HG02798 (cell line): ENCODE measurements at regions not wholly inside any gene's neighbourhood (a gene's known extent, or its start where the extent isn't known, plus 50 kb on each side); places are given as distances from the start of the nearest gene placed in this dataset.
A peak's percentile ranks its signal among the peaks of the same experiment; 100 is the strongest.
"Not testable (repeated sequence)": the region's sequence is repeated elsewhere in the genome, so short reads cannot be mapped to it uniquely, and the experiment has no call there.

Experiments used
- ATAC-seq: cut with Tn5 transposase; IDR thresholded peaks from one replicate; pipeline ENCODE4 v1.9.1; 2021; ENCODE audit warnings: mild to moderate bottlenecking; ENCODE audit not compliant: unreplicated experiment, poor library complexity

DNA sequence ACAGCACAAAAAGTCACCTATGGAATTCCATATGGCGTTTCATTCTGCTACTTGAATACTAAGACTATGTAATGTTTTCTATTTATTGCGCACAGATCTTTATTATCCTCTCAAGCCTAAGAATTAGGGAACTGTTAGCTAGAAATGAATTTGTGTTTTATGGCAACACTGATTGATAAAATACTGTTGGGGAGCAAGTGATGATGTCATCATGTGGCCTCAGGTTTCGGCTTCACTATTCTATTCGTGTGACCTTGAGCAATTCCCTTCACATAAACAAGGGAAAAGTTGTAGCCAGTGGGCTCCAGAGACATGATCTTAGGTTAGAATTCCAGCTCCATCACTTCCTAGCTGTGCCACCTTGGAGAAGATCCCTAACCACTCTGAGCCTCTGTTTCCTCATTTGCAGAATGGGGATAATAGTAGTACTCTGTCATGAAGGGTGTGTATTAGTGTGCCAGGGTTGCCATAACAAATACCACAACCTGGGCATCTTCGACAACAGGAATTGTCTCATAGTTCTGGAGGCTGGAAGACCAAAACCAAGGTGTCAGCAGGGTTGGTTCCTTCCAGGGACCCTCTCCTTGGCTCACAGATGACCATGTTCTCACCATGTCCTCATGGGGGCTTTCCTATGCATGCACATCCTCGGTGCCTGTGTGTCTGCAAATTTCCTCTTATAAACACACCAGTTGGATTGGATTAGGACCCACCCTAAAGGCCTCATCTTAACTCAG, 371.2 kb downstream of the RRAGC start:
- no peak for ATAC-seq

GRCh38 chr1:38487396-38487795, 372.2 kb downstream of the RRAGC start:
- ATAC-seq = no peak

- no peak for ATAC-seq
Measured at GRCh38 chr1:38486085-38486484, 373.5 kb downstream of the RRAGC start.

DNA sequence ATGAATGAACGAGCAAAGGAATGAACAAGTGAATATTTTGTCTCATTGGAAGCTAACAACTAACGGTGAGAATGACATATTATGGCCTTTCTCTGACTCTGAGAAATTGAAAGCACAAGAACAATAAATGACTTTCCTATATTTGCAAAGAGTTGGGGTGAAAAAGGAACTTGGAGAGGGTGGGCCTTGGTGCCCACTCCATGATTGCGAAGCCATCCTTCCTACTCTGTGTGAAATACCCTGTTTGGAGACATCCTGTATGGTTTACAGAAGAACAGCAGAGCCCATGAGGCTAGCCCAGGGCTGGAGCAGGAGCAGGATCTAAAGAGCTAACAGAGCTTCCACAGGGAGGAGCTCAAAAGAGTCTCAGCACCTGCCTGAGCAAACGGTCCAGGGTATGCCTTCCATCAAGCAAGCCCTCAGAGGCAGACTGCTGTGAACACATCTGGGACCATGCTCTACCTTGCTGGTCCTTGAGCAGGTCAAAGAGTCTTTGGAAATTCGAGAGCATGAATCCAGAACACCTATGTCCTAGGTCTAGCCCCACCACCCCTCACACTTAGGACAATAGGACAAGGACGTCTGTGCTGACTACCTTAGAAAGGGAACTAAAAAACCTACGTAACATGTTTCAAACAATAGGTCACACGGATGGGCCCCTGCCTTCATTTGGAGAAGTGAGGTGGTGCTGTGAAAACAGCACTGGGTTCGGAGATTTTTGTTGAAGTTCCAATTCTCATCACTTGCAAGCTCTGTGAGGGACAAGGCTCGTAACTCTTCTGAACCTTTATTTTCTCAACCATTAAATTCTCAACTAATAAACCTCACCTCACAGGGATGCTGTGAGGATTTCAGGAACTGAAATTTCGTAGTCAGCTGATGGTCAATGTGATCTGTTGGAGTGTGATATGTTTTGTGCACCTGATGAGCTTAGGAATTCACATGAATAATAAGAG, 377.4 kb downstream of the RRAGC start:
- ATAC-seq = no peak

DNA sequence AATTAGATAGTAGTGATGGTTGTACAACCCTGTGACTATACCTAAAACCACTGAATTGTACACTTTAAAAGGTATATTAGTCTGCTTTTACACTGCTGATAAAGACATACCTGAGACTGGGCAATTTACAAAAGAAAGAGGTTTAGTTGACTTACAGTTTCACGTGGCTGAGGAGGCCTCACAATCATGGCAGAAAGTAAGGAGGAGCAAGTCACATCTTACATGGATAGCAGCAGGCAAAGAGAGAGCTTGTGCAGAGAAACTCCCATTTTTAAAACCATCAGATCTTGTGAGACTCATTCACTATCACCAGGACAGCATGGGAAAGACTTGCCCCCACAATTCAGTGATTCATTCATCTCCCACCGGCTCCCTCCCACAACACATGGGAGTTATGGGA, 379.9 kb downstream of the RRAGC start:
- ATAC-seq = not testable (repeated sequence)

DNA sequence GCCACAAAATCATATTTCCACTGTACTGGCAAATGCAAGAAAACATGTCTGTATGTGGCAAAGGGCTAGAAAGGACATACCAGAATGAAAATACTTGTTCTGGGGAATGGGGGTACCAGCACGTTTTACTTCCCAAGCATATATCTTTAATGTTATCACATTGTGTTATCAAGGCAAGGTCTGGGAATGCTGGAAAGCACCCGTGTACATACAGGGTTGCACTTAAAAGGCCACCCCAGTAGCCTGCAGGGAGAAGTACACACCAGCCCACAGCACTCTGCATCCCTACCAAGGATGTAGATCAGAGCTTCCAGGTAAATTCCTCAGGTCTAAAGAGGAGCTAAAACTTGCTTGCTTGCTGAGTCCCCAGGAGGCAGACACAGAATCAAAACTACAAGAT, 381.8 kb downstream of the RRAGC start:
- ATAC-seq = no peak

- ATAC-seq = no peak
Measured at GRCh38 chr1:38476850-38477178, 382.8 kb downstream of the RRAGC start.

GRCh38 chr1:38476111-38476849, 383.3 kb downstream of the RRAGC start:
- no peak for ATAC-seq

DNA sequence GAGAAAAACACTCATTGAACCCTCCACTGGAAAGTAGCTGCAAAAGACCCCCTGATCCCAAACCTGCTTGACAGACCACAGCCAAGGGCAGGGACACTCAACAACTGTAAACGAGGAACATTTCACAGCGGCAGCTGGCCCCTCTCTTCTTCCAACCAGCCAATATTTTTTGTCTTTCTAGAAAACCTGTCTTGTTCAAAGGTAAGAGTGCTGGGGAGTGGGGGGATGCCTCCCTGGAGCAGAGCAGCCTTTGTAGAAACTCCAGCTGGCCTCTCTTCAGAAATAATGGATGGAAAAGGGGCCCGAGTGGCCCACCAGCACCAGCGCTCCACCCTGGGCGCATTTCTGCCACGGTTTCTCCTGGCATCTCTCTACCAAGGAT, 384.0 kb downstream of the RRAGC start:
- no peak for ATAC-seq

DNA sequence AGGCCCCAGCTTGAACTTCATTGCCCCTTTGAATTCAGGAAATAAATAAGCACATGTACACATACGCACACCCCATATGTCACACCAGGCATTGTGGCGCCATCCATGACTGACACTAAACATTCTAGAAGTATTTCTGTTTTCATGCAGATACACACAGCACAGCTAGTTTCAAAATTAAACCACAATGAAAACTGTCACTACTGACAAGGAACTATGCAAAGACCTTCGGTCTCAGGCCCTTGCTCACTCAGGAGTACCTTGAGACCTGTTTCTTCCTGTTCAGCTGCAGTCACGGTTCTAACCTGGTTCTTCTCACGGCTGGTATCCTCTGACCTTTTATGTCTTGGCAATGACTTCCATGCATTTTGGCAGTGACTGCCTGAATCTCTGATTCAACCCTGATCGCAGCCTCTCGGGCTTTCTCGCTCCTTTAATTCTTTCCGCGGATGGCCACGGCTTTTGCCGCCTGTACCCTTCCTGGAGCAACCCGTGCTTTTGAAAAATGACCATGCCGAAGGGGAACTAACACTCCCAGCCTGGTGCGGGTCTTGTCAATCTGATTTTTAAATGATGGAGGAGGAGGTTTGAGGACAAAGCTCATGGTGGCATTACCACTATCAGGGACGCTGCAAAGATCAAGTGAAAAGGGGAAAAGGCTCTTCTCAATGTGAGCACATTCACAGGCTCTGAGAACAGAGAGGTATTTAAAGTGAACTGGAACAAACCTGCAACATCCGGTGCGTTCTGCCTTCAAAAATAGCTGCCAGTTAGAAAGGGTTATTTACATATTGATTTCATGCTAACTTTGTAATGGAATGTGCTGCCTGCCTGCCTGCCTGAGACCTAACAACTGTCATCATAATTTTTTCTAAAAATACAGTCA, 384.6 kb downstream of the RRAGC start:
- peak; percentile 80 for ATAC-seq

GRCh38 chr1:38466487-38466886, 393.1 kb downstream of the RRAGC start:
- ATAC-seq = no peak

GRCh38 chr1:38465460-38465859, 394.1 kb downstream of the RRAGC start:
- ATAC-seq = no peak

- no peak for ATAC-seq
Measured at GRCh38 chr1:38464071-38464661, 395.4 kb downstream of the RRAGC start.

- ATAC-seq = no peak
Measured at GRCh38 chr1:38463074-38463473, 396.5 kb downstream of the RRAGC start.

- no peak for ATAC-seq
Measured at GRCh38 chr1:38456531-38456876, 403.1 kb downstream of the RRAGC start.

DNA sequence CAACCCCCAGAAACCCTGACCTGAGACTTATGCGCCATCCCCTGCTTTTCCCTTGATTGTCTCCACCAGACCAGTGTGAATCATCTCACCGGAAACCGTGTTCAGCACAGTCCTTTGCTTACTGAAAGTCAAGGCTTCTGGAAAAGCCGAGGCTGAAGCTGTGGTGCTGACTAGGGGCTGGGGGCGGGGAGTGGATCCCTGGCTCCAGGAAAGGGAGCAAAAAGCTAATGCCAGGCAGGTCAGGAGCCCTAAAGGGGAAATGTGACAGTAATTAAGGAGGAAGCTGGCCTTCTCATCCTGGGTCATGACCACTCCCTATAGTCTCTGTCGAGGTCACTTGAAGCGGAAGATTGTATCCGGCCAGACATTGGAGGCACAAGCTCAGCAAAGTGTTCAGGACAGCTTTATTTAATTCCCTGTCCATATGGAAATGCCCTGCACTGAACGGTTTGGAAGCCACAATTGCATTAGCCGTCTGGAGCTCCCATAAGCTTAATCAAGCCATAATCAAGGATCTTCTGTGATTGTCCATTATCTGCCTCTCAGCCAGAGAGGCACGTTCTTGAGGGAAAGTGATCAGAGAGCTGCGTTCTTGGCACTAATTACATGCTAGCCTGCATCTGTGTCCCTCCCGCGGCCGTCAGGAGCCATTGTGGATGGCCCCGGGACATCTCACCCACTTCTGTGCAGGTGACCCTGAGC, 403.6 kb downstream of the RRAGC start:
- no peak for ATAC-seq

DNA sequence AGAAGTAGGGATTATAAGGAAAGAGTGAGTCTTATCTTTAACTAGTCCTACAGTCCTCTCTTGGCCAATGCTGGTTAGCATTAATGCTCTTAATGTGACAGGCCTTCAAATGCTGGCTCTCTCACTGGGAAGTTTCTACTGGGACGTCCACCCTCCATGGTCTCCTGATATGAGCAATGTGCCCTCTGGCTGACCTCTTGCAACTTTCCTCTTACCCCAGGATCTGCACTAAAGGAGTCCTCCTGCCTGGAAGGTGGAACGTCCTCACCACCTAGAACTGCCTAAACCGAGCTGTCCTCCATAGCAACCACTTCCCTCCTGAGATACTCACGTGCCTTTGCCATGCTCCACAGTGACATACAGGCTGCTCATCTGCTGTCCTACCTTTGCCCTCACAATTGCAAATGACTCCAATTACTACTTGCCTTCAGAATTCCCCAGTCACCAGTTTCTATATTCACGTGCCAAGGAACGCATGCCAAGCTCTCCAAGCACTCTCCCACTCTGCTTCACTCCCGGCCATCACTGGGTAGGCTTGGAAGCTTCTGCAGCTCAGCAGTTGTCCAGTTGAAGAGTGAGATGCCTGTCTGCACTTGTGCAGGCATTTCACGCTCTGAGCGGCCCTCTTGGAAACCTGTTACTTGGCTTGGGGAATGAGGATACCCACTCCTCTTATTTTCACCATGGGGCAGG, 404.7 kb downstream of the RRAGC start:
- ATAC-seq = no peak

- ATAC-seq = no peak
Measured at GRCh38 chr1:38454236-38454635, 405.3 kb downstream of the RRAGC start.

DNA sequence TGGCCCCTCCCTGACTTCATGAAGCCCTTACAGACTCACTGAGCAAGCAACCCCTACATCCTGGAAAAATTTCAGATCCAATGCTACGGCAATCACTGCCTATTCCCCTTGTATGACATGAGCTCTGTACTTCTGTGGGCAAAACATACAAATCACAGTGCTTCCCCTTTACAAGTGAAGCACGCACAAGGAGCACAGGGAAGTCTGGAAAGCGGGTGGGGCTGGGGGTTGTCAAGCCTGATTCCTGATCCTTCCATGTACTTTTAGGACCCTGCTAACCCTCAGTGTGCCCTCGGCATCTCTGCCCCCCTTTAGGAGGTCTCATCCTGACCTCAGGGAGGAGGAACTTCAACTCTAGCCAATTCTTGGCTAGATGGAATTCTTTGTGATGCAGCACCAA, 405.7 kb upstream of the POU3F1 start:
- ATAC-seq = no peak
